Prostate gland (tissue), 2 donors: ENCODE measurements at regions not wholly inside any gene's neighbourhood (a gene's known extent, or its start where the extent isn't known, plus 50 kb on each side); places are given as distances from the start of the nearest gene placed in this dataset.
A peak's percentile ranks its signal among the peaks of the same experiment; 100 is the strongest.

Experiments
- POLR2A ChIP-seq: fragments of 450-650 bp; IDR thresholded peaks from one replicate; pipeline ENCODE4 v1.6.1; 2016; ENCODE audit warnings: antibody characterized with exemption, mild to moderate bottlenecking
- POLR2AphosphoS5 ChIP-seq: sonication (generic); formaldehyde crosslinking; IDR thresholded peaks from one replicate; pipeline ENCODE4 v1.6.1; 2017; ENCODE audit warnings: antibody characterized with exemption
- TF ChIP-seq, protein P1 (sequence below), 4 experiments: fragments of 200-600 bp in 2 of 4; fragments of 450-650 bp in 2 of 4; sonication (generic) in 2 of 4; IDR thresholded peaks; 1 replicate in 3 of 4; 2 replicates in 1 of 4; pipeline ENCODE4 v1.5.1; 2016 to 2019; ENCODE audit warnings: antibody characterized with exemption in 4 of 4, mild to moderate bottlenecking in 2 of 4, moderate library complexity in 2 of 4

DNA sequence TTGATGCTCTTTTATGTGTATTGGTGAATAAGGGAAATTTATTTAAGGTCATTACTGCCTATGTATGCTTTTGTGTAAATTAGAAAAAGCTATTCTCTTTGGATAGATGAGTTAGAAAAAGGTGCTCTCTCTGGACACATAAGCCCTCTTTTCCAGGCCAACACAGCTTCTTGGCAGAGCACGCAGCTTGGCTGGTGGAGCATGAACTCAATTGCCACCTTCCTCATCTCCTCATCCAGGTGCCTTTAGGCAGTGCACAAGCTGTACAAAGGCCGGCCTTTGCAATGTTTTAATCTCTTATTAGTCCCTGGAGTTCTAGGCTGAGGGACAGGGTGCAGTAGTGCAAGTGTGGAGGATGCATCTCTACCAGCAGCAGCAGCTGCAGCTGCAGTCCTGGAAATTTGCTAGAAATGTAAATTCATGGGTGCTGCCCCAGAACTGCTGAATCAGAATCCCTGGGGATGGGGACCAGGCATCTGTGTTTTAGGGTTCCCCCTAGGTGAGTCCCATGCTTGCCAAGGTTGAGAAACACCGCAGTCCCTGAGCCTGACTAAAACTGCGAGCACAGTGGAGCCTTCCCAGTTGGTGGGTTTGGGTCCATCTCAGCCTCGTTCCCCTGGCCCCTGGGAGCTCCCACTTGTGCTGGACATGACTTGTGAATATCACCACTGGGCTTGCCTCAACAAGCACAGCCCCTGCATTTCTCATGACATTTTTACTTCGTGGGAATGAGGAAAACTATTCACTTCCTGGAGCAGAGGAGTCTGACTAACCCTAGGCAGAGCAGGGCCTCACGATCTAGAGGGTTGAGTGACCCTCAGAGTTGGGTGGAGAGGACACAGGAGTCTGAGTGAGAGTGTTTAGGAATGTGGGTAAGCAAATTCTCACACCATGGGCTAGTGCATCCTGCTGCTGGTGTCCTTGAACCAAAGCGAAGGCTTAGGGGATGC lies 272.3 kb downstream of the ZSWIM6 start:
- TF ChIP-seq, protein P1, sequence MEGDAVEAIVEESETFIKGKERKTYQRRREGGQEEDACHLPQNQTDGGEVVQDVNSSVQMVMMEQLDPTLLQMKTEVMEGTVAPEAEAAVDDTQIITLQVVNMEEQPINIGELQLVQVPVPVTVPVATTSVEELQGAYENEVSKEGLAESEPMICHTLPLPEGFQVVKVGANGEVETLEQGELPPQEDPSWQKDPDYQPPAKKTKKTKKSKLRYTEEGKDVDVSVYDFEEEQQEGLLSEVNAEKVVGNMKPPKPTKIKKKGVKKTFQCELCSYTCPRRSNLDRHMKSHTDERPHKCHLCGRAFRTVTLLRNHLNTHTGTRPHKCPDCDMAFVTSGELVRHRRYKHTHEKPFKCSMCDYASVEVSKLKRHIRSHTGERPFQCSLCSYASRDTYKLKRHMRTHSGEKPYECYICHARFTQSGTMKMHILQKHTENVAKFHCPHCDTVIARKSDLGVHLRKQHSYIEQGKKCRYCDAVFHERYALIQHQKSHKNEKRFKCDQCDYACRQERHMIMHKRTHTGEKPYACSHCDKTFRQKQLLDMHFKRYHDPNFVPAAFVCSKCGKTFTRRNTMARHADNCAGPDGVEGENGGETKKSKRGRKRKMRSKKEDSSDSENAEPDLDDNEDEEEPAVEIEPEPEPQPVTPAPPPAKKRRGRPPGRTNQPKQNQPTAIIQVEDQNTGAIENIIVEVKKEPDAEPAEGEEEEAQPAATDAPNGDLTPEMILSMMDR (IDR thresholded peaks at IDR 0.05) = no peak
- TF ChIP-seq POLR2A (no peak), POLR2AphosphoS5 (peak; percentile 7)
